ENCODE measurements at regions not wholly inside any gene's neighbourhood (a gene's known extent, or its start where the extent isn't known, plus 50 kb on each side); places are given as distances from the start of the nearest gene placed in this dataset.

DNA sequence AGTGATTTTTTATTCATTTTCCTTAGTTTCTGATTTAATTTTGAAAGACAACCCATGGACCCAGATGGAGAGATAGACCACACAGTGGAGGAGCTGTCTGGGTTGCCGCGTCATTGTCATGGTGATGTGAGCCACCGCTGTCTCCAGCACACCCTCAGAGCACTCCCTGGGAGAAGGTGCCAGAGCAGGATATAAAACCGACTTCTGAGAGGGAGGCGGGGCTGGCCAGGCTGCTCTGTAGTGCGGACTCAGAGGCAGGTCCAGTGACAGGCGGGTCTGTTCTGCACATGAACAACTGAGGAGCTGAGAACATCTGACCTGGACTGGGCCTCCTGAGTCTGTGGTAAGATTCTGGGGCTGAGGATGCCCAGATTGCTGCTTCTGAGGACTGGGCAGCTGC is 216.3 kb upstream of the NLRP1 start:
- TF ChIP-seq, protein P1, sequence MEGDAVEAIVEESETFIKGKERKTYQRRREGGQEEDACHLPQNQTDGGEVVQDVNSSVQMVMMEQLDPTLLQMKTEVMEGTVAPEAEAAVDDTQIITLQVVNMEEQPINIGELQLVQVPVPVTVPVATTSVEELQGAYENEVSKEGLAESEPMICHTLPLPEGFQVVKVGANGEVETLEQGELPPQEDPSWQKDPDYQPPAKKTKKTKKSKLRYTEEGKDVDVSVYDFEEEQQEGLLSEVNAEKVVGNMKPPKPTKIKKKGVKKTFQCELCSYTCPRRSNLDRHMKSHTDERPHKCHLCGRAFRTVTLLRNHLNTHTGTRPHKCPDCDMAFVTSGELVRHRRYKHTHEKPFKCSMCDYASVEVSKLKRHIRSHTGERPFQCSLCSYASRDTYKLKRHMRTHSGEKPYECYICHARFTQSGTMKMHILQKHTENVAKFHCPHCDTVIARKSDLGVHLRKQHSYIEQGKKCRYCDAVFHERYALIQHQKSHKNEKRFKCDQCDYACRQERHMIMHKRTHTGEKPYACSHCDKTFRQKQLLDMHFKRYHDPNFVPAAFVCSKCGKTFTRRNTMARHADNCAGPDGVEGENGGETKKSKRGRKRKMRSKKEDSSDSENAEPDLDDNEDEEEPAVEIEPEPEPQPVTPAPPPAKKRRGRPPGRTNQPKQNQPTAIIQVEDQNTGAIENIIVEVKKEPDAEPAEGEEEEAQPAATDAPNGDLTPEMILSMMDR (IDR thresholded peaks at IDR 0.05) = no peak
- no peaks in the 10 kb centered on the region for H3K4me1 ChIP-seq
- H3K4me3 ChIP-seq = no peak overlapping the region
- no peaks in the 10 kb centered on the region for H3K9me3 ChIP-seq
- no peaks in the 10 kb centered on the region for H3K36me3 ChIP-seq
- H3K27ac ChIP-seq = no peak overlapping the region
- no peak for DNase-seq
- H3K27me3 ChIP-seq = peaks cover 0 to 8% of the 10 kb centered on the region in 2 donors
- intact Hi-C loops (cut with DNase I; ENCODE audit: low total_unique reads) = no loop called here

DNA sequence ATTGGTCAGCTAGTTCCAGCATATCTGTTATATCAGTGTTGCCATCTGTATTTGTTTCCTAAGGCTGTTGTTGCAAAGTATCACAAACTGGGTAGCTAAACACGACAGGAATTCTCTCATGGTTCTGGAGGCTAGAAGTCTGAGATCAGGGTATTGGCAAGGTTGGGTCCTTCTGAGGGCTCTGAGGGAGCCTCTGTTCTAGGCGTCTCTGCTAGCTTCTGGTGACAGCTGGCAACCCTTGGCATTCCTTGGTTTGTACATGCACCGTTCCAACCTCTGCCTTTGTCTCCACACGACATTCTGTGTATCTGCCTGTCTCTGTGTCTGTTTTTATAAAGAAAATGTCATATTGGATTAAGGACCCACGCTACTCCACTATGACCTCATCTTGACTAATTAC is 219.9 kb upstream of the NLRP1 start:
- H3K27me3 ChIP-seq = peaks cover 0 to 3% of the 10 kb centered on the region in 2 donors
- intact Hi-C loops (cut with DNase I; ENCODE audit: low total_unique reads) = no loop called here
- peaks cover 0 to 9% (median 4%) of the 10 kb centered on the region in 3 donors for H3K9me3 ChIP-seq
- no peak overlapping the region for H3K27ac ChIP-seq
- H3K4me3 ChIP-seq = no peak overlapping the region
- DNase-seq = no peak
- no peaks in the 10 kb centered on the region for H3K36me3 ChIP-seq
- TF ChIP-seq, protein P1 (IDR thresholded peaks at IDR 0.05) = no peak
- no peaks in the 10 kb centered on the region for H3K4me1 ChIP-seq

DNA sequence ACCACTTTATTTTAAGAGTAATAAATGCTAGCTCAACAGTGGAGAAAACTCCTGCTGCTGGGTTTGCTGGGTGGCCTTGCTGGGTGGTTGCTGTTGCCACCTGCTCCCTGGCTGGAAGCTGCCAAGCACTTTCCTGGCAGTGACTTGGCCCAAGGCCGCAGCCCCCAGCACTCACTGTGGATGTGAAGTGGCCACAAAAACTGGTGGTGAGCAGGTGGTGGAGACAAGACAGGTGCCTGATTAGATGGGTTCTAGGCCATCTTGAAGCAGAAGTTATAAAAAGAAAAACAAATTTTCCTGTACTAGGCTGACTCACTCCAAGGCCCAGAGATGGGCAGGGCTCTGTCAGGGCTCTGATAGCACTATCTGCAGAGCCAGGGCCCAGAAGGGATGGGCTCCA is 224.7 kb upstream of the NLRP1 start:
- Histone ChIP-seq H3K27me3 (peaks cover 0 to 3% of the 10 kb centered on the region in 2 donors), H3K4me1 (no peaks in the 10 kb centered on the region), H3K4me3 (no peak overlapping the region), H3K36me3 (no peaks in the 10 kb centered on the region), H3K27ac (no peak overlapping the region), H3K9me3 (peaks cover 4 to 30% (median 28%) of the 10 kb centered on the region in 3 donors)
- TF ChIP-seq, protein P1 (IDR thresholded peaks at IDR 0.05) = no peak
- no peak for DNase-seq
- intact Hi-C loops (cut with DNase I; ENCODE audit: low total_unique reads) = no loop called here

DNA sequence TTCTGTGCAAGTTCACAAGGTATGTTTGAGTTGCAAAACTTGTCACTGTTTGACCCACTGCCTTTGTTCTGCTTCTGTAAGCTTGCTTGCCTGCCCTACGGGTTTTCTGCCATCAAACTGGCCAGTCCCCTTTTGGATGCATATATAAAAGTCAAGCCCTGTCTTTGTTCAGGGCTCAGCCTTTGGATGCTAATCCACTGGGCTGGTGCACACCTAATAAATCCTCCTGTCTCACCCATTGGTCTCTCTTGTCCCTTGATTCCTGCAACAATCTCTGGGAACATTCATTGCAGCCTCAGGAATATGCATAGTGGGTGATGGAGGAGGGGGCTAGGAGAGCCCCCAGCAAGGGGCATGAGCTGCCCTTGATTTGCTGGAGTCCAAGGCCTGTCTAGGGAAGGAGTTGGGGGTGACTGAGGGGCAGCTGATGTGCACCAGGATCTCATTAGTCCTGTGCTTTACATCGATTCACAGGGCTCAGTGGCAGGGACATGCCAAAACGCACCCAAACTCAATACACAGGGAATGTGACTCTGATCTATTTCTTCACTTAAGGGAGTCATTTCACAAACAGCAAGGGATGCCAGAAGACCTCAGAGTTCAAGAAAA is 225.4 kb upstream of the NLRP1 start:
- no peaks in the 10 kb centered on the region for H3K36me3 ChIP-seq
- no peak for DNase-seq
- no peak overlapping the region for H3K4me3 ChIP-seq
- no peaks in the 10 kb centered on the region for H3K4me1 ChIP-seq
- H3K27me3 ChIP-seq = peaks cover 0 to 3% of the 10 kb centered on the region in 2 donors
- TF ChIP-seq, protein P1 (IDR thresholded peaks at IDR 0.05) = no peak
- intact Hi-C loops (cut with DNase I; ENCODE audit: low total_unique reads) = no loop called here
- peaks cover 4 to 30% (median 28%) of the 10 kb centered on the region in 3 donors for H3K9me3 ChIP-seq
- H3K27ac ChIP-seq = no peak overlapping the region

DNA sequence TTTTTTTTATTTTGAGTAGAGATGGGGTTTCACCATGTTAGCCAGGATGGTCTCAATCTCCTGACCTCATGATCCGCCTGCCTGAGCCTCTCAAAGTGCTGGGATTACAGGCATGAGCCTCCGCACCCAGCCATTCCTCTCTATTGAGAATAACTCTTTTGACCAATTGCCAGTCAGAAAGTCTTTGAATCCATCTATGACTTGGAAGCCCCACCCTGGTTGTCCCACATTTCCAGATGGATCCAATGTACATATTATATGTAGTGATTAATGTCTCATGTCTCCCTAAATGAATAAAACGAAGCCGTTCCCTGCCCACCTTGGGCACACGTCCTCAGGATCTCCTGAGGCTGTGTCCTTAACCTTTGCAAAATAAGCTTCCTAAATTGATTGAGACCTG is 228.3 kb upstream of the NLRP1 start:
- Histone ChIP-seq H3K4me3 (no peak overlapping the region), H3K9me3 (peaks cover 4 to 30% (median 28%) of the 10 kb centered on the region in 3 donors), H3K4me1 (peaks cover 0 to 9% (median 0%) of the 10 kb centered on the region in 4 donors), H3K27ac (no peak overlapping the region), H3K36me3 (no peaks in the 10 kb centered on the region), H3K27me3 (peaks cover 0 to 3% of the 10 kb centered on the region in 2 donors)
- no peak for DNase-seq
- TF ChIP-seq, protein P1 (IDR thresholded peaks at IDR 0.05) = no peak
- intact Hi-C loops (cut with DNase I; ENCODE audit: low total_unique reads) = no loop called here
